NAMALWA (cell line): ENCODE measurements at regions not wholly inside any gene's neighbourhood (a gene's known extent, or its start where the extent isn't known, plus 50 kb on each side); places are given as distances from the start of the nearest gene placed in this dataset.

ENCODE experiments used
- DNase-seq: peaks from one replicate; pipeline ENCODE4 v3.0.0-alpha.2; 2015; ENCODE audit warnings: low spot score

GRCh38 chr9:116083837-116084236 is 69.8 kb upstream of the PAPPA start:
- no peak for DNase-seq

DNA sequence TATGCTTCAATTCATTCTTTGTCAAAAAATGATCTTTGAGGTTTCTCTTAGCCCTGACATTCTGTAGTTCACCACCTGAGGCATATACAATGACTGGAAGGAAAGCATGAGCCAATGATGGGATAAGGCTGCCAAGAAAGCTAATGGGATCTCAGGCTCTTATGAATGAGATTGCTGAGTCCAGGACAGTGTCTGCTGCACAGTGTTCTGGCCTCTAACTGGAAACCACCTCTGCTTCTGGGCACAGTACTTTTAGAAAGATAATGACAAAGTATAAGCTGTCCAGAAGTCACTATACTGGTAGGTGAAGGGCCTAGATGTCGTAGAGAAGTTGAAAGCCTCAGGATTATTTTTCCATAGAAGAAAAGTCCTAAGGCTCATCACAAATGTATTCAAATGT is 69.1 kb upstream of the PAPPA start:
- DNase-seq, result no peak

DNA sequence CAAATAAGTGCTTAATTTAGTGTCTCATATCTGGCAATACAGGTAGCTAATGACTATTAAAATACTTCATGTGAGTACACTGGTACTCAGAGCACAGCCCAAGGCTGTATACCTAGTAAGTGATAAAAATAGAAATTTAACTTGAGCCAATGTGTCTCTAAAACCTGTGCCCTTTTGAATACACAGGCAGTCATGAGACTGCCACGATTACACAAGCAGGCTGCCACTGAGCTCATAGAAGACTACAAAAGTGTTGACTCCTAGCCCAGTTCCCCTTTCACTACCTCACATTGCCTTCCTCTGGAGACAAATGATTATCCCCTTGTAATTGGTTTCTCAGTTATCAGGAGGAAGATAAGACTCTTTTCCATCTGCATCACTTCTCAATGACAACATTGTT is 66.3 kb upstream of the PAPPA start:
- no peak for DNase-seq

GRCh38 chr9:116087751-116088194 is 65.8 kb upstream of the PAPPA start:
- DNase-seq, result no peak

GRCh38 chr9:116088396-116088795 is 65.2 kb upstream of the PAPPA start:
- no peak for DNase-seq

GRCh38 chr9:116090030-116090770 is 63.4 kb upstream of the PAPPA start:
- DNase-seq, result no peak

DNA sequence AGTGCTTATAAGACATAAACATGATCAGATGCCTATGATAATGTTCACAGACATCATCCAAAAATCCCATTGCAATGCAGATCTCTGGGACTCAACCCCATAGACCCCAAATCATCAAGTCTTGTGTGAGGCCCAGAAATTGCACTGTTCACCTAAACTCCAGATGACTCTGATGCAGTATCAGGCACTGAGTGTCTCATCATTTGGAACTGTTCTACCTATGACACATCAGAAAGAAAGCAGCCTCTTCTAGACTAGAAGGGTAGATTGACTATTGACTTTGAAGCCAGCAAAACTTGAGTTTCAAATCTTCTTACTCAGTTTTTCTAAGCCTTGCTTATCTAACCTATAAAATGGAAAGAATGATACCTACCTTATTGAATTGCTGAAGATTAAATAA is 58.7 kb upstream of the PAPPA start:
- no peak for DNase-seq

DNA sequence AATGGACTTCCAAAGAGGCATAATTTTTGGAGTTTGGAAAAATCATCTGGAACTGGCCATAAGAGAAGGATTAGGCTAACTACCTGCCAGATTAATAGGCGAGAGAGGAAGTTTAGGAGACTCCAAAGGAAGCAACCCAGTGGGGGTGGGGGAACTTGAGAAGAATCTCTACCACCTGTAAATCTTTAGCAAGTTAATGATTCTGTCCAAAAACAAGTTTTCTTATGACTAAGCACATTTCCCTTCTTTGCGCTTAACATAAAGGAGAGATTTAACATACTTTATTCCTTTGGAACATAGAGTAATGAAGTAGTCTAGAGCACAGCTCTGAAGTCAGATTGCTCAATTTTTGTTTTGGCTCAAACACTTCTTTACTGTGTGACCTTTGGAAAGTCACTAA is 58.2 kb upstream of the PAPPA start:
- no peak for DNase-seq

DNA sequence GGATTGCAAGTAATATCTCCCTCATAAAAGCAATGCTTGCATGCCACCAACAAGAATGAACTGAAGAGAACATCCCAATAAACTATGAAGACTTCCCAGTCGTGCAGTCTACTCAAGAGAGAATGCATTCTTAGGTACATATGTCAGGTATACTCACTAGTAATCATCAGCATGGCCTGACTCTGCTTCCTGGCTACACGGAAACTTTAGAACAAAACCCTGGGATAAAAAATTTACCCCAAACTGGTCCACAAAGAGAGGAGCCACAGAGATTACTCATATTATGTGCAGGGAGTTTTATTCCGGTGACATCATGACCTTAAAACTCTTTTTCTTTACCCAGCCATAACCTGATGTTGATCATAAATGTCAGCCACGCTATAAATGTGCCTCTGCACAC is 57.5 kb upstream of the PAPPA start:
- DNase-seq, result no peak

GRCh38 chr9:116096853-116097252 is 56.7 kb upstream of the PAPPA start:
- DNase-seq, result no peak

- no peak for DNase-seq
Measured at GRCh38 chr9:116098476-116098875, 55.1 kb upstream of the PAPPA start.

GRCh38 chr9:116099821-116100220 is 53.8 kb upstream of the PAPPA start:
- DNase-seq, result no peak

DNA sequence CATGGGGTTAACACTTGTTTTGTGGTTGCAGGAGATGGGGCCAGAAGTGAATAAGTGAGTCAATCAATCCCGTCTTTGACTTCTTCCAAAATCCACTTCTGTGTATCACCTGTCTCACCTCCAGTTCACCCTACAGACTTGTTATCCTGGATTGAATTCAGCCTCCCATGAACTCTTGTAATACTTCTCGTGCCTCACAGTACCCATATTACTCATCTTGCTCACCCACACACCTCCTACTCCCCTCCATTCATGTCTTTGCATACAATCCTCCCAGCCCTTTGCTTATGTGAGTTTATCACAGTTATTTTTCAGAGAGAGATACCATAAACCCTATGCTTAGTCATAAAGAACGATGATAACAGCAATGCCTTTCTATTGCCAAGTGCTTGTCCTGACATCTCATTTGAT is 52.9 kb upstream of the PAPPA start:
- no peak for DNase-seq

GRCh38 chr9:116101516-116101915 is 52.1 kb upstream of the PAPPA start:
- DNase-seq, result no peak

GRCh38 chr9:116102596-116102995 is 51.0 kb upstream of the PAPPA start:
- no peak for DNase-seq
